ENCODE measurements at regions not wholly inside any gene's neighbourhood (a gene's known extent, or its start where the extent isn't known, plus 50 kb on each side); places are given as distances from the start of the nearest gene placed in this dataset.

- TF ChIP-seq EP300 (IDR thresholded peaks at IDR 0.05) (no peak), CTCF (IDR thresholded peaks at IDR 0.05) (no peak), POLR2A (IDR thresholded peaks at IDR 0.05) (no peak)
Measured at GRCh38 chr18:45266023-45266422, 349.3 kb upstream of the SLC14A2 start.

Data from ovary (tissue), 3 donors.